ENCODE measurements at regions not wholly inside any gene's neighbourhood (a gene's known extent, or its start where the extent isn't known, plus 50 kb on each side); places are given as distances from the start of the nearest gene placed in this dataset.
"Not testable (repeated sequence)": the region's sequence is repeated elsewhere in the genome, so short reads cannot be mapped to it uniquely, and the experiment has no call there.

DNA sequence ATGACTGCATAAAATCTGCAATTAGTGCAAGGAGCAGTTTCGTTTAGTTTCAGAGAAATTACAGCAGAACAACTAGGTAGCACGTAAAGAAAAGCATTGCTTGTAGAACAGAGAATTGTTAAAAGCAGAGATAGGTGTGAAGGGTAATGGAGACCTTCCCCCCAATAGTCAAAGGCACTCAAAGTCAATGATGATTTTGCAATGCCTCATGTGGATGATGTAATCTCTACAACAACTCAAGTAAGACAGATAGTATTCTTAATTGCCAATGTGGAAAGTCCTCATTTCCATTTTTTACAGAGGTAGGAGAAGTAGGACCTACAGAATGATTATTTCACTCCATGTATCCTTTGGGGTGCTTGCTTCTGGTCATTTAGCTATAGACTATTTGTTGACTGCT, 94.3 kb upstream of the GNAI1 start:
- FAIRE-seq (no peak), DNase-seq (ENCODE audit: insufficient read length, low spot score) (no peak)
- TF ChIP-seq, protein P1, sequence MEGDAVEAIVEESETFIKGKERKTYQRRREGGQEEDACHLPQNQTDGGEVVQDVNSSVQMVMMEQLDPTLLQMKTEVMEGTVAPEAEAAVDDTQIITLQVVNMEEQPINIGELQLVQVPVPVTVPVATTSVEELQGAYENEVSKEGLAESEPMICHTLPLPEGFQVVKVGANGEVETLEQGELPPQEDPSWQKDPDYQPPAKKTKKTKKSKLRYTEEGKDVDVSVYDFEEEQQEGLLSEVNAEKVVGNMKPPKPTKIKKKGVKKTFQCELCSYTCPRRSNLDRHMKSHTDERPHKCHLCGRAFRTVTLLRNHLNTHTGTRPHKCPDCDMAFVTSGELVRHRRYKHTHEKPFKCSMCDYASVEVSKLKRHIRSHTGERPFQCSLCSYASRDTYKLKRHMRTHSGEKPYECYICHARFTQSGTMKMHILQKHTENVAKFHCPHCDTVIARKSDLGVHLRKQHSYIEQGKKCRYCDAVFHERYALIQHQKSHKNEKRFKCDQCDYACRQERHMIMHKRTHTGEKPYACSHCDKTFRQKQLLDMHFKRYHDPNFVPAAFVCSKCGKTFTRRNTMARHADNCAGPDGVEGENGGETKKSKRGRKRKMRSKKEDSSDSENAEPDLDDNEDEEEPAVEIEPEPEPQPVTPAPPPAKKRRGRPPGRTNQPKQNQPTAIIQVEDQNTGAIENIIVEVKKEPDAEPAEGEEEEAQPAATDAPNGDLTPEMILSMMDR (IDR thresholded peaks at IDR 0.05; ENCODE audit: insufficient read depth, missing control alignments): no peak

DNA sequence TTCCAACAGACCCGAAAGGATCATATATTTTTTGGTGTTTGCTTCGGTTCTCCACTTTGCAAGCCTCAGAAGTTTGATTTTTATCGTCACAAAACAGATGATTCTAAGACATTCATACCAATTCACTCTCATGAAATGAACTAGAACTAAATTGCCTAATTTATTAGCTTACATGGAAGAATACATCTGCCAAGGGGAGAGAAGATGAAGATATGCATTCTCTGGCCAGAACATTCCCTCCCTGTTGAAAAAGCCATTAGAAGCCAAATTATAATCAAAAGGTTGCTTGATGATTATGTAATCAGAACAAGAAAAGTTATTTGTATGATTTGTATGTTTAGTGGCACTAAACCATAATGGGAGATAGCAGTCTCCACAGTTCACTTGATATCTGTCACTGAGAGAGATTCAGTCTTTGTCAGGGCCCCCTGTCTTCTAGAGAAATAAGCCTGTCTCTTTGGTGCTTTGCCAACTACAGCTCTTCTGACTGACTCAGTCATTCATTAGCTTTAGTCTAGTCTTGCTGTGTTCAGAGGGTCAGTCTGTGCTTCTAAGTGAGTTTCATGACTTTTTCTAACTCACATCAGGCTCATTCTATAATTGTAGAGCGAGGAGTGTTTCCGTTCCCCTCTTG, 95.3 kb upstream of the GNAI1 start:
- TF ChIP-seq, protein P1 (IDR thresholded peaks at IDR 0.05; ENCODE audit: insufficient read depth, missing control alignments): no peak
- FAIRE-seq (no peak), DNase-seq (ENCODE audit: insufficient read length, low spot score) (no peak)

GRCh38 chr7:80037689-80038088, 96.9 kb upstream of the GNAI1 start:
- FAIRE-seq: no peak
- TF ChIP-seq, protein P1 (IDR thresholded peaks at IDR 0.05; ENCODE audit: insufficient read depth, missing control alignments): no peak
- no peak for DNase-seq (ENCODE audit: insufficient read length, low spot score)

DNA sequence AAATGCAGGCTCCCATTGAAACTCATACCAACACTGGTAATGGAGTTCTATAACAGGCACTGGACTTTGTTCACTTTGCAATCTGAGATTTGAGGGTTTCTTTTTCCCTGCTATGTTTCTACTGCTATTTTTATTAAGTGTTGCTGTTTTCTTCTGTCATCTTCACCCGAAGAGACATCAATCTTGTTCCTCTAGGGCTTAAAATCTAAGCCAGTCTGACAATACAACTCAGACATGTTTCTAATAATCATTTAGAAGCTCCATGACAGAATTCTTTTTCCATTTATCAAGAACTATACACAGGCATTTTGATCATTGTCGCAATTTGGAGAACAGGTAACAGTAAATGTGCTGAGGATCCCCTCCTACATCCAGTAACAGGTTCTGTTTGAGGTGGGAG, 98.5 kb upstream of the GNAI1 start:
- FAIRE-seq (no peak), DNase-seq (ENCODE audit: insufficient read length, low spot score) (no peak)
- TF ChIP-seq, protein P1 (IDR thresholded peaks at IDR 0.05; ENCODE audit: insufficient read depth, missing control alignments): no peak

DNA sequence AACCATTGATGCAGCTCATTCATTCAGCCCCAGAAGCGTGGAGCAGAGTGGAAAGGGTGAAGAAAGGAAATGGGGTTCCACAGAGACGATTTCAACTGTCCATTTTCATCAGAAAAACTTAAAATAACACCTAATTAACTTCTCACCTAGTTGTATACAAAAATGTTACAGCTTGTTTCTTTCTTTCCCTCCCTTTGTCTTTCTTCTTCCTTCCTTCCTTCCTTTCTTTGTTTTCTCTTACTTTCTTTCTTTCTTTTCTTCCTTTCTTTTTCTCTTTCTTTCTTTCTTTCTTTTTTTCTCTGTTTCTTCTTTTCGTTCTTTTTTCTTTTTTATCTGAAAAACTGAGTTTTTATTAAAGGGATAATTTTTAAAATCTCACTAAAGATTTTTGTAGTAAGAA, 105.9 kb upstream of the GNAI1 start:
- TF ChIP-seq, protein P1 (IDR thresholded peaks at IDR 0.05; ENCODE audit: insufficient read depth, missing control alignments): no peak
- FAIRE-seq: no peak
- no peak for DNase-seq (ENCODE audit: insufficient read length, low spot score)

DNA sequence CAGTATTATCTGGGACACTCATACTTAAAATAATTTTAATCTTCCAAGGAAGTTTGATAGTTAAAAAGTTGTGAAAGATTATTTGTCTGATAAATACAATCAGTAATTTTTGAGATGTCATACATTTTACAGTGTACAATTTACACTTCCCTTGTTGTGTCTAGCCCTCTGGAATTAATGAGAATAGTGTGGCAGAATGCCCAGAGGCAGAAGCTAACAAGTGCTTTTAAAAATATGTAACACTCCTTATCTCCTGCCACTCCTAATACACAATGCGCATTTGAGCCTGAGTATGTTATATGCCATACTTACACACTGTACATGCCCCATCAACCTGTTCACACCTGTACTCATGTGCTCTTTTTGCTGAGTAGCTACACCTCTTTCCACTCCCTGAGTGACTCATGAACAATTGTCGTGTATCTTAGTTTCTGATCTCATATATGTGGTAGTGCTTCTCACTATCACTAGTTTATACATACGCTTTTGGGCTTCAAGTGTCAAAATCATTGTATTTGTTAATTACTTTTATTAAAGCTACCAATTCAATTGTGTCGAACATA, 106.9 kb upstream of the GNAI1 start:
- TF ChIP-seq, protein P1 (IDR thresholded peaks at IDR 0.05; ENCODE audit: insufficient read depth, missing control alignments): no peak
- no peak for FAIRE-seq
- DNase-seq (ENCODE audit: insufficient read length, low spot score): no peak

DNA sequence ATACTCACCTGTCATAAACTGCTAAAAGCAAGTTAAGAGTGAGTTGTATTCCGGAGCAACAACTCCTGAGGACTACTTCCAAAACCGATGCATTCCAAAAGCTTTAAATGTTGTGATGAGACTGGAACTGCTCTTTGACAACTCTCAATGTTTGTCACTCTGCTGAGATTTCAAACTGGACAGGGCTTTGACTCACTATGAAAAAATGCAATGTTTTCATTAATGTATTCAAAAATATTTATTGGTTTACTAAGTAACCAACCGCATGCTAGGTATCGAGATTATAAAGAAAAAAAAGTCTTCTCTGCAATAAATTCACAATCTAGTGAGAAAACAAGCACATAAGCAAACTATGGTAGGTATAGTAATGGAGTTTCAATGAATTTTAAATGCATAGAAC, 107.9 kb upstream of the GNAI1 start:
- TF ChIP-seq, protein P1 (IDR thresholded peaks at IDR 0.05; ENCODE audit: insufficient read depth, missing control alignments): no peak
- FAIRE-seq: no peak
- DNase-seq (ENCODE audit: insufficient read length, low spot score): no peak

DNA sequence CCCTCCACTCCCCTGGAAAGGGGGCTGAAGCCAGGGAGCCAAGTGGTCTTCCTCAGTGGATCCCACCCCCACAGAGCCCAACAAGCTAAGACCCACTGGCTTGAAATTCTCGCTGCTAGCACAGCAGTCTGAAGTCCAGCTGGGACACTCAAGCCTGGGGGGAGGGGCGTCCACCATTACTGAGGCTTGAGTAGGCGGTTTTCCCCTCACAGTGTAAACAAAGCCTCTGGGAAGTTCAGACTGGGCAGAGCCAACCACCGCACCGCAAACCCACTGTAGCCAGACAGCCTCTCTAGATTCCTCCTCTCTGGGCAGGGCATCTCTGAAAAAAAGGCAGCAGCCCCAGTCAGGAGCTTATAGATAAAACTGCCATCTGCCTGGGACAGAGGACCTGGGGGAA, 114.4 kb upstream of the GNAI1 start:
- FAIRE-seq; DNase-seq (ENCODE audit: insufficient read length, low spot score): not testable (repeated sequence)

- FAIRE-seq; DNase-seq (ENCODE audit: insufficient read length, low spot score): not testable (repeated sequence)
Measured at GRCh38 chr7:80019809-80020207, 114.8 kb upstream of the GNAI1 start.
